ENCODE measurements at regions not wholly inside any gene's neighbourhood (a gene's known extent, or its start where the extent isn't known, plus 50 kb on each side); places are given as distances from the start of the nearest gene placed in this dataset.

- H3K9me3 ChIP-seq (ENCODE audit: control insufficient read depth in 2 of 2, low read length in 2 of 2): no peaks in the 10 kb centered on the region
- H3K4me3 ChIP-seq (ENCODE audit: low read length in 2 of 2): no peak overlapping the region
- no peaks in the 10 kb centered on the region for H3K4me1 ChIP-seq (ENCODE audit: control insufficient read depth in 2 of 2, insufficient read depth in 2 of 2, low read length in 2 of 2)
- no peak overlapping the region for H3K9ac ChIP-seq (ENCODE audit: low read depth in 1 of 2, low read length in 2 of 2)
- H3K27me3 ChIP-seq (ENCODE audit: control insufficient read depth in 2 of 2, insufficient read depth in 2 of 2, low read length in 2 of 2): peaks cover 0 to 3% of the 10 kb centered on the region in 2 donors
- H3K27ac ChIP-seq (ENCODE audit: low read depth in 2 of 2, low read length in 2 of 2): no peak overlapping the region
- no peaks in the 10 kb centered on the region for H3K36me3 ChIP-seq (ENCODE audit: control insufficient read depth in 2 of 2, insufficient read depth in 2 of 2, low read length in 2 of 2)
Observed at GRCh38 chr22:48207919-48208535, 1445.6 kb downstream of the TBC1D22A start.

DNA sequence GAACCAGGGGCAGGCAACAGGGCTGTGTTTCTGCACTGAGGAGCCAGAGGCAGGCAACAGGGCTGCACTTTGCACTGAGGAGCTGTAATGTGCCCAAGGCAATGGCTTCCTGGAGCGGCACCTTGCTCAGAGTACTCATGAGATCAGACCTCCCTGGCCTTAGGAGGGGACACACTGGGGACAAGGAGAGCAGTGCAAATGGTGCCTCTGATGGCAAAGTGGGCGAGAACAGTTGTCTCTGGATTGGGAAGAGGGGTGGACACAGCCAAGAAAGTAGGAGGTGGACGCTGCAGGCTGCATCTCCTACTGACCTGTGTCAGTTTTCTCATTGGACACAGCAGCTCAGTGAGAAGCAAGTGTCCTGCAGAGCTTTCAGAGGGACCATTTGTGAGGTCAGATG is 1443.3 kb downstream of the TBC1D22A start:
- Histone ChIP-seq H3K4me1 (ENCODE audit: control insufficient read depth in 2 of 2, insufficient read depth in 2 of 2, low read length in 2 of 2) (no peaks in the 10 kb centered on the region), H3K27ac (ENCODE audit: low read depth in 2 of 2, low read length in 2 of 2) (no peak overlapping the region), H3K4me3 (ENCODE audit: low read length in 2 of 2) (no peak overlapping the region), H3K9ac (ENCODE audit: low read depth in 1 of 2, low read length in 2 of 2) (no peak overlapping the region), H3K36me3 (ENCODE audit: control insufficient read depth in 2 of 2, insufficient read depth in 2 of 2, low read length in 2 of 2) (no peaks in the 10 kb centered on the region), H3K9me3 (ENCODE audit: control insufficient read depth in 2 of 2, low read length in 2 of 2) (no peaks in the 10 kb centered on the region), H3K27me3 (ENCODE audit: control insufficient read depth in 2 of 2, insufficient read depth in 2 of 2, low read length in 2 of 2) (no peaks in the 10 kb centered on the region)

DNA sequence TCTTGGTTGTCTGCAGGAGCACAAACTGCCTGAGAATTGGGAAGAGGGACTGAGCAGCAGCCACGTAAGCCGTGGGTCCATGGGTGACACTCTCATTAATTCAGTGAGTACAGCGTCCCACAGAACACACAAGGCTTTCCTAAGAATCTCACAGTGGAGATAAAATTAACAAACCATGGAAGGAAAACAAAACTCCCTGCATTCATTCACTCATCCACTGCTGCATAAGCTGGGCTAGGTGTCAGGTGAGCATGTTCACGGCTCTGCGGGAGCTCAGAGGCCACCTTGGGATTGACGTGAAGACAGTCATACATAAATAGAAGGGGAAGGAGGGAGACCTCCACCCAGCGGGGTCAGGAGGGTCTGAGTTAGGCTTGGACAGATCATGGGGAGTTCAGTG is 1442.7 kb downstream of the TBC1D22A start:
- Histone ChIP-seq H3K9me3 (ENCODE audit: control insufficient read depth in 2 of 2, low read length in 2 of 2) (no peaks in the 10 kb centered on the region), H3K36me3 (ENCODE audit: control insufficient read depth in 2 of 2, insufficient read depth in 2 of 2, low read length in 2 of 2) (no peaks in the 10 kb centered on the region), H3K9ac (ENCODE audit: low read depth in 1 of 2, low read length in 2 of 2) (no peak overlapping the region), H3K27ac (ENCODE audit: low read depth in 2 of 2, low read length in 2 of 2) (no peak overlapping the region), H3K4me1 (ENCODE audit: control insufficient read depth in 2 of 2, insufficient read depth in 2 of 2, low read length in 2 of 2) (no peaks in the 10 kb centered on the region), H3K27me3 (ENCODE audit: control insufficient read depth in 2 of 2, insufficient read depth in 2 of 2, low read length in 2 of 2) (no peaks in the 10 kb centered on the region), H3K4me3 (ENCODE audit: low read length in 2 of 2) (no peak overlapping the region)

DNA sequence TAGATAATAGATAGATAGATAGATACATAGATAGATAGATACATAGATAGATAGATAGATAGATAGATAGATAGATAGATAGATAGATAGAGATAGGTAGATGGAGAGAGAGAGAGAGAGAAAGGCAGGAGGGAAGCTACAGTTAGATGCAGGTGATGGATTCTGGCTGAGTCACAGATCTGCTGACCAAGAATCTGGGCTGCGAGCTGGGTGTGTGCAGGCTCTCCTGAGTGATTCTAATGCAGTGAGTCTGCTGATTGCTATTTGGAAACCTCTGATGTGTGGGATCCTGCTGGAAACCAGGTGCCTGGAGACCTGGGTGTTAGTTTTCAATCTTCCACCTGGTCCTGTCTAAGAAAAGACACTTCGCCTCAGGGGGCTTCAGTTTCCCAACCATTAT is 1441.8 kb downstream of the TBC1D22A start:
- Histone ChIP-seq H3K4me3 (ENCODE audit: low read length in 2 of 2) (no peak overlapping the region), H3K27me3 (ENCODE audit: control insufficient read depth in 2 of 2, insufficient read depth in 2 of 2, low read length in 2 of 2) (no peaks in the 10 kb centered on the region), H3K4me1 (ENCODE audit: control insufficient read depth in 2 of 2, insufficient read depth in 2 of 2, low read length in 2 of 2) (no peaks in the 10 kb centered on the region), H3K9ac (ENCODE audit: low read depth in 1 of 2, low read length in 2 of 2) (no peak overlapping the region), H3K36me3 (ENCODE audit: control insufficient read depth in 2 of 2, insufficient read depth in 2 of 2, low read length in 2 of 2) (no peaks in the 10 kb centered on the region), H3K27ac (ENCODE audit: low read depth in 2 of 2, low read length in 2 of 2) (no peak overlapping the region), H3K9me3 (ENCODE audit: control insufficient read depth in 2 of 2, low read length in 2 of 2) (no peaks in the 10 kb centered on the region)

- no peaks in the 10 kb centered on the region for H3K27me3 ChIP-seq (ENCODE audit: control insufficient read depth in 2 of 2, insufficient read depth in 2 of 2, low read length in 2 of 2)
- H3K9me3 ChIP-seq (ENCODE audit: control insufficient read depth in 2 of 2, low read length in 2 of 2): no peaks in the 10 kb centered on the region
- H3K27ac ChIP-seq (ENCODE audit: low read depth in 2 of 2, low read length in 2 of 2): no peak overlapping the region
- H3K4me3 ChIP-seq (ENCODE audit: low read length in 2 of 2): no peak overlapping the region
- no peaks in the 10 kb centered on the region for H3K36me3 ChIP-seq (ENCODE audit: control insufficient read depth in 2 of 2, insufficient read depth in 2 of 2, low read length in 2 of 2)
- H3K4me1 ChIP-seq (ENCODE audit: control insufficient read depth in 2 of 2, insufficient read depth in 2 of 2, low read length in 2 of 2): no peaks in the 10 kb centered on the region
- no peak overlapping the region for H3K9ac ChIP-seq (ENCODE audit: low read depth in 1 of 2, low read length in 2 of 2)
Observed at GRCh38 chr22:48199667-48200066, 1437.2 kb downstream of the TBC1D22A start.

GRCh38 chr22:48198489-48199459 is 1436.3 kb downstream of the TBC1D22A start:
- Histone ChIP-seq H3K4me3 (ENCODE audit: low read length in 2 of 2) (no peak overlapping the region), H3K27me3 (ENCODE audit: control insufficient read depth in 2 of 2, insufficient read depth in 2 of 2, low read length in 2 of 2) (no peaks in the 10 kb centered on the region), H3K9me3 (ENCODE audit: control insufficient read depth in 2 of 2, low read length in 2 of 2) (no peaks in the 10 kb centered on the region), H3K36me3 (ENCODE audit: control insufficient read depth in 2 of 2, insufficient read depth in 2 of 2, low read length in 2 of 2) (no peaks in the 10 kb centered on the region), H3K9ac (ENCODE audit: low read depth in 1 of 2, low read length in 2 of 2) (no peak overlapping the region), H3K4me1 (ENCODE audit: control insufficient read depth in 2 of 2, insufficient read depth in 2 of 2, low read length in 2 of 2) (no peaks in the 10 kb centered on the region), H3K27ac (ENCODE audit: low read depth in 2 of 2, low read length in 2 of 2) (no peak overlapping the region)

DNA sequence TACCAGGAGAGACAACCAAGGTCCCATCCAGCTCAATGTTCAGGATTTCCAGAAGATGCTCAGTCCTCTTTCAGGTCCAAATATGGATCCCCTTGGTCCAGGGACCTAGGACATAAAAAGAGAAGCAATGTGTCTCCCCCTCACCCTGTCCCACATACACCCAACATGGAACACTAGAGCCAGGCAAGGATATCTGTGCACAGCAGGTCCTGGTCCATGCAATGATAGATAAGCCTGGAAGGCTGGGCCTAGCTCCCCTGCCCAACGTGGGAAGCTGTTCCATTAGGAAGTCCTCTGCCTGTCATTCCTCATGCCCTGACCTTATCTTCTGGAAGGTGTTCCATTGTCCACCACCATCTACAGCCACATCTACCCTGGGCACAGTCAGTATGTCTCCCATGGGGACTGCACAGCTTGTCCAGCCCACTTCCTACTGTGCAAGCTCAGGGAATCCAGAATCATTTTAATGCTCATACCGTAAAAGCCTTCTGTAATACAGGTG is 1434.8 kb downstream of the TBC1D22A start:
- no peak overlapping the region for H3K9ac ChIP-seq (ENCODE audit: low read depth in 1 of 2, low read length in 2 of 2)
- H3K9me3 ChIP-seq (ENCODE audit: control insufficient read depth in 2 of 2, low read length in 2 of 2): no peaks in the 10 kb centered on the region
- H3K27ac ChIP-seq (ENCODE audit: low read depth in 2 of 2, low read length in 2 of 2): no peak overlapping the region
- H3K27me3 ChIP-seq (ENCODE audit: control insufficient read depth in 2 of 2, insufficient read depth in 2 of 2, low read length in 2 of 2): no peaks in the 10 kb centered on the region
- no peaks in the 10 kb centered on the region for H3K36me3 ChIP-seq (ENCODE audit: control insufficient read depth in 2 of 2, insufficient read depth in 2 of 2, low read length in 2 of 2)
- no peak overlapping the region for H3K4me3 ChIP-seq (ENCODE audit: low read length in 2 of 2)
- H3K4me1 ChIP-seq (ENCODE audit: control insufficient read depth in 2 of 2, insufficient read depth in 2 of 2, low read length in 2 of 2): no peaks in the 10 kb centered on the region

GRCh38 chr22:48192920-48193319 is 1430.5 kb downstream of the TBC1D22A start:
- Histone ChIP-seq H3K4me3 (ENCODE audit: low read length in 2 of 2) (no peak overlapping the region), H3K27ac (ENCODE audit: low read depth in 2 of 2, low read length in 2 of 2) (no peak overlapping the region), H3K9ac (ENCODE audit: low read depth in 1 of 2, low read length in 2 of 2) (no peak overlapping the region), H3K4me1 (ENCODE audit: control insufficient read depth in 2 of 2, insufficient read depth in 2 of 2, low read length in 2 of 2) (no peaks in the 10 kb centered on the region), H3K36me3 (ENCODE audit: control insufficient read depth in 2 of 2, insufficient read depth in 2 of 2, low read length in 2 of 2) (no peaks in the 10 kb centered on the region), H3K27me3 (ENCODE audit: control insufficient read depth in 2 of 2, insufficient read depth in 2 of 2, low read length in 2 of 2) (no peaks in the 10 kb centered on the region), H3K9me3 (ENCODE audit: control insufficient read depth in 2 of 2, low read length in 2 of 2) (peaks cover 0 to 3% of the 10 kb centered on the region in 2 donors)

DNA sequence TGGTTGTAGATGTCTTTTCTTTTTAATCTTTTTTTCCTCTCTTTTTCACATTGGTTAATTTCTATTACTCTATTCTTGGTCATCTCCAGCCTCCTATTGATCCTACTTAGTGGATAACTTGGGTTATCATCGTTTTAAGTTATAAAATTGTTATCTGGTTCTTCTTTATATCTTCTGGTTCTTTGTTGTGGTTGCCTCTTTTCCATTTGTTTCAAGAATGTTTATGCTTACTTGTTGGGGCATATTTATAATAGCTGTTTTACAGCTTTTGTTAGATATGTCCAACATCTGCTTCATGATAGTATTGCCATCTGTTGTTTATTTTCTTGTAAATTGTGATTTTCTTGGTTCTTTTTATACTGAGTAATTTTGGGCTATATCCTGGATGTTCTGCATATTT is 1429.6 kb downstream of the TBC1D22A start:
- Histone ChIP-seq H3K4me3 (ENCODE audit: low read length in 2 of 2) (no peak overlapping the region), H3K36me3 (ENCODE audit: control insufficient read depth in 2 of 2, insufficient read depth in 2 of 2, low read length in 2 of 2) (no peaks in the 10 kb centered on the region), H3K9ac (ENCODE audit: low read depth in 1 of 2, low read length in 2 of 2) (no peak overlapping the region), H3K4me1 (ENCODE audit: control insufficient read depth in 2 of 2, insufficient read depth in 2 of 2, low read length in 2 of 2) (no peaks in the 10 kb centered on the region), H3K27ac (ENCODE audit: low read depth in 2 of 2, low read length in 2 of 2) (no peak overlapping the region), H3K27me3 (ENCODE audit: control insufficient read depth in 2 of 2, insufficient read depth in 2 of 2, low read length in 2 of 2) (no peaks in the 10 kb centered on the region), H3K9me3 (ENCODE audit: control insufficient read depth in 2 of 2, low read length in 2 of 2) (peaks cover 0 to 3% of the 10 kb centered on the region in 2 donors)

GRCh38 chr22:48188231-48188721 is 1425.8 kb downstream of the TBC1D22A start:
- Histone ChIP-seq H3K9ac (ENCODE audit: low read depth in 1 of 2, low read length in 2 of 2) (no peak overlapping the region), H3K36me3 (ENCODE audit: control insufficient read depth in 2 of 2, insufficient read depth in 2 of 2, low read length in 2 of 2) (no peaks in the 10 kb centered on the region), H3K9me3 (ENCODE audit: control insufficient read depth in 2 of 2, low read length in 2 of 2) (peaks cover 0 to 3% of the 10 kb centered on the region in 2 donors), H3K4me1 (ENCODE audit: control insufficient read depth in 2 of 2, insufficient read depth in 2 of 2, low read length in 2 of 2) (no peaks in the 10 kb centered on the region), H3K4me3 (ENCODE audit: low read length in 2 of 2) (no peak overlapping the region), H3K27me3 (ENCODE audit: control insufficient read depth in 2 of 2, insufficient read depth in 2 of 2, low read length in 2 of 2) (no peaks in the 10 kb centered on the region), H3K27ac (ENCODE audit: low read depth in 2 of 2, low read length in 2 of 2) (no peak overlapping the region)
